Testis (tissue), 2 donors: ENCODE measurements at regions not wholly inside any gene's neighbourhood (a gene's known extent, or its start where the extent isn't known, plus 50 kb on each side); places are given as distances from the start of the nearest gene placed in this dataset.

ENCODE experiments used
- DNase-seq: peaks from one replicate; pipeline ENCODE4 v3.0.0-alpha.2; 2019
- H3K27ac ChIP-seq, 2 donors: fragments of 200-600 bp; sonication (generic); one replicate each; pipeline ENCODE4 v1.5.1; 2019
- H3K27me3 ChIP-seq: fragments of 200-600 bp; sonication (generic); one replicate; pipeline ENCODE4 v1.5.1; 2019
- H3K36me3 ChIP-seq: fragments of 200-600 bp; sonication (generic); one replicate; pipeline ENCODE4 v1.5.1; 2017; ENCODE audit warnings: low read depth; ENCODE audit errors: missing control alignments
- H3K4me1 ChIP-seq: fragments of 200-600 bp; sonication (generic); one replicate; pipeline ENCODE4 v1.5.1; 2019
- H3K4me3 ChIP-seq, 2 donors: fragments of 200-600 bp; sonication (generic); one replicate each; pipeline ENCODE4 v1.5.1; 2017 to 2019
- H3K9me3 ChIP-seq: fragments of 200-600 bp; sonication (generic); one replicate; pipeline ENCODE4 v1.5.1; 2017
- POLR2A ChIP-seq: fragments of 450-650 bp; IDR thresholded peaks from one replicate; pipeline ENCODE4 v1.6.1; 2017; ENCODE audit warnings: antibody characterized with exemption, mild to moderate bottlenecking, moderate library complexity
- WGBS, 2 donors: methylation state at CpG; one replicate each; pipeline ENCODE4 v1.1.5; 2018; 5-methylcytosine and 5-hydroxymethylcytosine counted together
- intact Hi-C: fragments of 100-400 bp; cut with DNase I; formaldehyde crosslinking; loops from one replicate; pipeline ENCODE4 v1.15.1; 2023; ENCODE audit warnings: low total_unique reads
- TF ChIP-seq, protein P1 (sequence below), 3 experiments: fragments of 450-650 bp in 2 of 3; fragments of 200-600 bp in 1 of 3; sonication (generic) in 1 of 3; IDR thresholded peaks; one replicate each; pipeline ENCODE4 v1.5.1; 2016 to 2019; ENCODE audit warnings: antibody characterized with exemption in 3 of 3, mild to moderate bottlenecking in 2 of 3, moderate library complexity in 1 of 3

DNA sequence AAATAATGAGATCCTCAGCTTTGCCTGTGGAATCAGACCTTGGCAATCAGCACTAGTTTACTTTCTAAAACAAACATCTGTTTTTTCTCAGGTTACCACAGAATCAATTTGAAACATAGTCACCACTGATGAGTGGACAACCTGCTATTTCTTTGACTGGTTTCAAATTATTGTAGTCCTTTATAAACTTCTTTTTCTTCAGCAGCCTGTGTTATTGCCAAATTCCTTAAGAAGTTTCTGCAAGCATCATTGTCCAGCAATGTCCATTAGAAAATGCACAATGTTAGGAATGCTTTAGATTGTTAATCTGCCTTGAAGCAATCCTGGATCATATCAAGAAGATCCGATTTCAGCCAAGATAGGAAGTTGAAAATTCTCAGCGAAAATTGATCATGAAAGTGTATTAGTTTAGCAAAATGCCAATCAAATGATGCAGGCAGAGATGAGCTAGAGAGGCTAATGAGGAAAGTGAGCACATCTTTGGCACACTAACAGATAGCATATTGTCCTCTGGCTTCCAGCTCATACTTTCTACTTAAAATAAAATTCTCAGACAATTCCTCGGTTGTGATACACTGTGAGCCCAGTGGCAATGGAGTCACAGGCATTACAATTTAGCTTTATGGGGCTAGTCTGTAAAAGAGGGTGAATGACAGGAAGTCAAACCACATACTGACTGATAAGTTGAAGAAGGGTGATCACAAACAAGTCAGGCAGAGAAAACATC lies 270.6 kb downstream of the SLITRK6 start:
- no peaks in the 10 kb centered on the region for H3K4me1 ChIP-seq
- WGBS, 2 donors: 54 to 61% methylated on average over 3 of the region's 3 CpGs
- no peaks in the 10 kb centered on the region for H3K9me3 ChIP-seq
- TF ChIP-seq, protein P1, sequence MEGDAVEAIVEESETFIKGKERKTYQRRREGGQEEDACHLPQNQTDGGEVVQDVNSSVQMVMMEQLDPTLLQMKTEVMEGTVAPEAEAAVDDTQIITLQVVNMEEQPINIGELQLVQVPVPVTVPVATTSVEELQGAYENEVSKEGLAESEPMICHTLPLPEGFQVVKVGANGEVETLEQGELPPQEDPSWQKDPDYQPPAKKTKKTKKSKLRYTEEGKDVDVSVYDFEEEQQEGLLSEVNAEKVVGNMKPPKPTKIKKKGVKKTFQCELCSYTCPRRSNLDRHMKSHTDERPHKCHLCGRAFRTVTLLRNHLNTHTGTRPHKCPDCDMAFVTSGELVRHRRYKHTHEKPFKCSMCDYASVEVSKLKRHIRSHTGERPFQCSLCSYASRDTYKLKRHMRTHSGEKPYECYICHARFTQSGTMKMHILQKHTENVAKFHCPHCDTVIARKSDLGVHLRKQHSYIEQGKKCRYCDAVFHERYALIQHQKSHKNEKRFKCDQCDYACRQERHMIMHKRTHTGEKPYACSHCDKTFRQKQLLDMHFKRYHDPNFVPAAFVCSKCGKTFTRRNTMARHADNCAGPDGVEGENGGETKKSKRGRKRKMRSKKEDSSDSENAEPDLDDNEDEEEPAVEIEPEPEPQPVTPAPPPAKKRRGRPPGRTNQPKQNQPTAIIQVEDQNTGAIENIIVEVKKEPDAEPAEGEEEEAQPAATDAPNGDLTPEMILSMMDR (IDR thresholded peaks at IDR 0.05): no peak
- no peak for TF ChIP-seq POLR2A
- H3K27ac ChIP-seq: no peak overlapping the region
- H3K4me3 ChIP-seq: no peak overlapping the region
- no peak for DNase-seq
- H3K36me3 ChIP-seq: no peaks in the 10 kb centered on the region
- H3K27me3 ChIP-seq: no peaks in the 10 kb centered on the region
- intact Hi-C loops: no loop called here

DNA sequence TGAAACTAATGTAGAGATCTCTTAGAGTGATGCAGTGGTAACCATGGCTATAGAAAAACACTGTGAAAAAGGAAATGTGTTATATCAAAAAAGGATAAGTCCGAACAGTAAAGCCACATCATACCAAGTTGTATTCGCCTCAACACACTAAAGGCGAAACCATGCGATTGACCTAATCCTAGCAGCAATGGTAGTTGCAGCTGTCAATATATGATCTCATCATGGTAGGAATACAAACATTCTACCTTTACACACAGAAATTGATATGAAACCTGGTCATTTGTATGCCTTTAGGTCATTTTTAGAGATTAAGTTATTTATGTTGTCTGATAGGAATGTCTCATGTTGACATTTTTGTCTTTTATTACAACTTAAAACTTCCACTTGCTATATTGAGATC lies 271.9 kb downstream of the SLITRK6 start:
- no peak overlapping the region for H3K4me3 ChIP-seq
- H3K36me3 ChIP-seq: no peaks in the 10 kb centered on the region
- H3K9me3 ChIP-seq: no peaks in the 10 kb centered on the region
- no peaks in the 10 kb centered on the region for H3K27me3 ChIP-seq
- TF ChIP-seq, protein P1 (IDR thresholded peaks at IDR 0.05): no peak
- TF ChIP-seq POLR2A: no peak
- WGBS, 2 donors: 95 to 96% methylated on average over 4 of the region's 4 CpGs
- H3K27ac ChIP-seq: no peak overlapping the region
- intact Hi-C loops: no loop called here
- no peak for DNase-seq
- no peaks in the 10 kb centered on the region for H3K4me1 ChIP-seq

DNA sequence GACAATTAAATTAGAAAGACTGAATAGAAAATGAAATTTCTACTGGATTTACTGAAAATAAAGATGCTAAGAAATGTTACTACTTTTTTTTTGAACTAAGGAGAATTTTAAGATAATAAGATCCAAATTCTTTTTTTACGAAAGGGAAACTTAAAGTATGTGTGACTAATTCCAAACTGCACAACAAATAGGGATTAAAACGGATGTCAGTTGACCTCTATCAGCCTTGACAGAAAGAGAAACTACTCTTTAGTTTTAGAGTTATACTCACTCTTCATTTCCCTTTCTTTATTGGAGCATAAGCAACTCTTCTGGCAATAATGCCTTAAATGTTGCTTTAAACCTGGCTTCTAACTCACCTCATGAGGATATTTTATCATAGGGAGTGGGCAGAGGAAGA lies 273.8 kb downstream of the SLITRK6 start:
- no peaks in the 10 kb centered on the region for H3K4me1 ChIP-seq
- intact Hi-C loops: no loop called here
- whole genome bisulfite sequencing, 2 donors: 43 to 67% methylated on average over 2 of the region's 2 CpGs
- H3K9me3 ChIP-seq: no peaks in the 10 kb centered on the region
- no peaks in the 10 kb centered on the region for H3K27me3 ChIP-seq
- H3K36me3 ChIP-seq: no peaks in the 10 kb centered on the region
- DNase-seq: no peak
- no peak overlapping the region for H3K27ac ChIP-seq
- no peak overlapping the region for H3K4me3 ChIP-seq
- TF ChIP-seq, protein P1 (IDR thresholded peaks at IDR 0.05): no peak
- TF ChIP-seq POLR2A: no peak

DNA sequence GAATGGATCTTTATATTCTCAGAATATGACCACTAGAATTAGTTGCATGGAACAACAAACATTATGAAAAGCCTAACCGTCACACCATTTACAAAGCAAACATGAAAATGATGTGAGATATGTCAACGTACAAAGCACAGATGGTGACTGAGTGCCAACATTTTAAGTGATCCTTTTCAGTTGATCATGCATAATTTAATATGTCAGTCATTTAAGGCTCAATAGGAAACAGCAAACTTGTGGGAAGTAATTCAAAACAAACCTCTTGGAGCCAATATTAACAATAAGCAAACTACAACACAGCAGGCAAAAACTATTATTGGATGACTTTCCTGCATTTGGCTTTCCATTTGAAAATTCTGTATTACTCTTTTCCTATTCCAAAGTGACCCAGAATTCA lies 277.6 kb downstream of the SLITRK6 start:
- Histone ChIP-seq H3K27me3 (no peaks in the 10 kb centered on the region), H3K4me3 (no peak overlapping the region), H3K36me3 (no peaks in the 10 kb centered on the region), H3K9me3 (no peaks in the 10 kb centered on the region), H3K4me1 (no peaks in the 10 kb centered on the region), H3K27ac (no peak overlapping the region)
- 84 to 90% methylated on average over 2 of the region's 2 CpGs for WGBS, 2 donors
- intact Hi-C loops: no loop called here
- no peak for DNase-seq
- TF ChIP-seq, protein P1 (IDR thresholded peaks at IDR 0.05): no peak

DNA sequence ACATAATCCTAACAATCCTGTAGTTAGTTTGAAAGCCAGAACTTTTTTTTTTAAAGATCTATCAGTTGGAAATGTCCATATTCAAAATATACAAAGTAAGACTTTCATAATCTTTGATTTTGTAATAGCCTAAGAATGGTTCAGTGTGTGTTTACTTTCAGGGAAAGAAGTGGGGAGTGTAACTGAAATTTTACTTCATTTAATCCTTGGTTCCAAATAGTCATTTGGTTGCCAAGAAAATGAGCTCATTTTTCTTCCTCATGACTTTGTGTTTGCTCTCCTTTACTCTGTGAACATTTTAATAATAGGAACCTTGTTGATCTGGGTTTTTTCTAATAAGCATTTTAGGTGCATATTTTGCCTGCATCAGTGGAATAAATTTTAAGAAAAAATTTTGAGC lies 278.8 kb downstream of the SLITRK6 start:
- H3K27ac ChIP-seq: no peak overlapping the region
- intact Hi-C loops: no loop called here
- DNase-seq: no peak

More for the DNA sequence above, 278.8 kb downstream of the SLITRK6 start:
- Histone ChIP-seq H3K27me3 (no peaks in the 10 kb centered on the region), H3K4me3 (no peak overlapping the region), H3K4me1 (no peaks in the 10 kb centered on the region), H3K36me3 (no peaks in the 10 kb centered on the region), H3K9me3 (no peaks in the 10 kb centered on the region)
- TF ChIP-seq, protein P1 (IDR thresholded peaks at IDR 0.05): no peak
